NCI-H748 (cell line): ENCODE measurements at regions not wholly inside any gene's neighbourhood (a gene's known extent, or its start where the extent isn't known, plus 50 kb on each side); places are given as distances from the start of the nearest gene placed in this dataset.

Experiments used
- DNase-seq: peaks from one replicate; lab custom pipeline; 2025; ENCODE audit not compliant: unreplicated experiment; lab: John Stamatoyannopoulos, UW

- no peak for DNase-seq
Observed at GRCh38 chr6:21459641-21460040, 133.9 kb upstream of the SOX4 start.

- DNase-seq = no peak
Observed at GRCh38 chr6:21461844-21462518, 131.6 kb upstream of the SOX4 start.

- no peak for DNase-seq
Observed at GRCh38 chr6:21462519-21462852, 131.1 kb upstream of the SOX4 start.

GRCh38 chr6:21467091-21467490, 126.5 kb upstream of the SOX4 start:
- no peak for DNase-seq

- peak; percentile 75 for DNase-seq
Observed at GRCh38 chr6:21468461-21468860, 125.1 kb upstream of the SOX4 start.

- no peak for DNase-seq
Observed at GRCh38 chr6:21469213-21469612, 124.3 kb upstream of the SOX4 start.

- DNase-seq = no peak
Observed at GRCh38 chr6:21476112-21476511, 117.4 kb upstream of the SOX4 start.

GRCh38 chr6:21478411-21478810, 115.1 kb upstream of the SOX4 start:
- DNase-seq = no peak

GRCh38 chr6:21478883-21479539, 114.5 kb upstream of the SOX4 start:
- peak; percentile 59 for DNase-seq

GRCh38 chr6:21486115-21486514, 107.4 kb upstream of the SOX4 start:
- DNase-seq = no peak

- no peak for DNase-seq
Observed at GRCh38 chr6:21489826-21490225, 103.7 kb upstream of the SOX4 start.

- DNase-seq = no peak
Observed at GRCh38 chr6:21491955-21492354, 101.6 kb upstream of the SOX4 start.

- DNase-seq = no peak
Observed at GRCh38 chr6:21494505-21494904, 99.0 kb upstream of the SOX4 start.

GRCh38 chr6:21496196-21496595, 97.4 kb upstream of the SOX4 start:
- no peak for DNase-seq

GRCh38 chr6:21496706-21497105, 96.8 kb upstream of the SOX4 start:
- DNase-seq = no peak

GRCh38 chr6:21500314-21501020, 93.1 kb upstream of the SOX4 start:
- DNase-seq = peak; percentile 86

- DNase-seq = peak; percentile 100
Observed at GRCh38 chr6:21501021-21501354, 92.6 kb upstream of the SOX4 start.

- DNase-seq = peak; percentile 26
Observed at GRCh38 chr6:21501815-21502214, 91.7 kb upstream of the SOX4 start.

GRCh38 chr6:21502682-21503081, 90.9 kb upstream of the SOX4 start:
- DNase-seq = no peak

GRCh38 chr6:21504790-21505189, 88.8 kb upstream of the SOX4 start:
- DNase-seq = peak; percentile 67

GRCh38 chr6:21505574-21505990, 88.0 kb upstream of the SOX4 start:
- DNase-seq = no peak

- DNase-seq = no peak
Observed at GRCh38 chr6:21506126-21506525, 87.4 kb upstream of the SOX4 start.
